ENCODE measurements at regions not wholly inside any gene's neighbourhood (a gene's known extent, or its start where the extent isn't known, plus 50 kb on each side); places are given as distances from the start of the nearest gene placed in this dataset.
A peak's percentile ranks its signal among the peaks of the same experiment; 100 is the strongest.
"Not testable (repeated sequence)": the region's sequence is repeated elsewhere in the genome, so short reads cannot be mapped to it uniquely, and the experiment has no call there.

GRCh38 chr2:58432491-58433170 is 191.5 kb upstream of the FANCL start:
- DNase-seq = no peak

- no peak for DNase-seq
Measured at GRCh38 chr2:58429014-58429875, 188.1 kb upstream of the FANCL start.

DNA sequence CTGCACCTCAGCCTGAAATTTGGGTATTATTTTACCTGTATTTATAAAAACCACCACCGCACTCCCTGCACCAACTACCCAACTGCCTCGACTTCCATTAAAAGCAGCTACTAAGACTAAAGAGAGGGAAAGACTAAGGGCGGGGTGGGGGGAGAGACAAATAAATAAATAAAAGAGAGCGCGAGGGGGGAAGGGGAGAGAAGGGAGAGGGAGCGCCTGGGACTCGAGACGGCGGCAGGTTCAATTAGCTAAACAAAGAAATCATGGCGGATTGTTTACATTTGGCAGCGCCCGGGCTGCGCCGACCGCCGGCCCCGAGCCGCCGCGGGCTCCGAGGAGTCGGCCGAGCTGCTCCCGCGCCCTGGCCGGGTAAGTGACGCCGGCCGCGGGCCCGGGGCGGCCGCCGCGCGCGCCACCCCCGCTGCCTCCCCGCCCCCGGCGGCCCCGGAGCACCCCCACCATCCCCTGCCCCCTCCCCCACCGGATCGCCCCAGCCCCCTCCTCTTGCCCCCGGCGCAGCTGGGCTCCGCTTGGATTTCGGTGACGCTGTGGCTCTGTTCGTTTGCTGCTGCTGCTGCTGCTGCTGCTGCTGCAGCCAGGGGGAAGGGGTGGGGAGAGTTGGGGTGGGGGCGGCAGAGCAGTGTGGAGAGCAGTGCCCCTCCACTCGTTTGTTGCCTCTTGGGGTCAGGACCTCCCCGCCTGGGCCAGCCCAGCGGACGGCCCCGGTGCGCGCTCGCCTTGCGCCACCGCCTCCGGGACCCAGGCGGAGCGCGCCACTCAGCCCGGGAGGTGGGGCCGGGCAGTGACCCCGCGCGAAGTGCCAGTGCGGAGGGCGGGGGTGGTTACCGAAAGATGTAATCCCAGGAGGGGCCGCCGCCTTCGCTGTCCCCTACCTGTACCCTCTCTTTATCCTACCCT is 187.2 kb upstream of the FANCL start:
- no peak for DNase-seq

GRCh38 chr2:58427572-58428095 is 186.5 kb upstream of the FANCL start:
- DNase-seq = peak; percentile 56

DNA sequence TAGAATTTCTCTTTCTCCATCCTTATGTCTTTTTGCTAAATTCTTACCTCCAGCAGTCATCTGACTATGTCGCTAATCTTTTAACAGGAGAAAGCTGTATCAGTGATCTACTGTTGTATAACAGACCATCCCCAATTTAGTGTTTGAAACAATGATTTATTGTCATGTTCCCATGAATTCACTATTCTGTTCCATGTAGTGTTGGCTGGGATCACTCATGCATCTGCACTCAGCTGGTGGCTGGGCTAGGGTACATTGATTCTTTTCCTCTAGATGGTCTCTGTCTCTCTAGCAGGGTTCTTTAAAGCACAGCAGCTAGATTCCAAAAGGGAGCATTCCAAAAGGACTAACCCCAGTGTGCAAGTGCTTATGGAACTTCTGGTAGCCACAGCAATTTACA is 184.2 kb upstream of the FANCL start:
- DNase-seq = no peak

GRCh38 chr2:58419983-58420382 is 178.9 kb upstream of the FANCL start:
- no peak for DNase-seq

GRCh38 chr2:58416696-58417095 is 175.6 kb upstream of the FANCL start:
- DNase-seq = no peak

- no peak for DNase-seq
Measured at GRCh38 chr2:58414506-58414905, 173.4 kb upstream of the FANCL start.

DNA sequence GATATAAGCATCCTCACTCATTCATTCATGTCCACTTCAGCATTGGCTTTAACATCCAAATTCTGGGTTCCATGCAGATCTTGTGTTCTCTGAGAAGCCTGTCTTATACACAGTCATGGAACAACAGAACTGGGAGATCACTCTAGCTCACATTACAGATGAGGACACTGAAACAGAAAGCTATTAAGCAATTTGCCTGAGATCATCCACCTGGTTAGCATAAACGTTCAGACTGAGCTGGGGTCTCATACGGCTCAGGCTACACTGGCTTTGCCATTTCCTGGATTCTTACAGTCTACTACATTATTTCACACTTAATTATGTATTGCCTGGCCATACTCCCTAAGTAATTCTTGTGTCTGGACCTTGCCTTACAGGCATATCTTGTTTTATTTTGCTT is 169.4 kb upstream of the FANCL start:
- no peak for DNase-seq

GRCh38 chr2:58407487-58407886 is 166.4 kb upstream of the FANCL start:
- no peak for DNase-seq

GRCh38 chr2:58405341-58405740 is 164.2 kb upstream of the FANCL start:
- no peak for DNase-seq

GRCh38 chr2:58401936-58402335 is 160.8 kb upstream of the FANCL start:
- DNase-seq = no peak

DNA sequence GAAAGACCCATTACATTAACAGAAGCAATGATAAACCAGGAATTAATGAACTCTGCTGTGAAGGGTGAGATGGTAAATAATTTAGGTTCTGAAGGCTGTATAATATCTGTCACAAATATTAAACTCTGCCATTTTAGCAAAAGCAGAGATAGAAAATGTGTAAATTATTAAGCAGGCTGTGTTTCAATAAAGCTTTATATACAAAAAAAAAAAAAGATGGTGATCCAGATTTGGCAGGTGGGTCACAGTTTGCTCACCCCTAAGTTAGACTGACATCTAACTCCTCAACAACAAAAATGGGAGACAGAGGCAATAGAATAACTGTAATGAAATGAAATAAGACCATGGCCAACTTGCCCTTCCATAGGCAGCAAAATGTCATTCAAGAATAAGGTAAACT is 157.3 kb upstream of the FANCL start:
- no peak for DNase-seq

DNA sequence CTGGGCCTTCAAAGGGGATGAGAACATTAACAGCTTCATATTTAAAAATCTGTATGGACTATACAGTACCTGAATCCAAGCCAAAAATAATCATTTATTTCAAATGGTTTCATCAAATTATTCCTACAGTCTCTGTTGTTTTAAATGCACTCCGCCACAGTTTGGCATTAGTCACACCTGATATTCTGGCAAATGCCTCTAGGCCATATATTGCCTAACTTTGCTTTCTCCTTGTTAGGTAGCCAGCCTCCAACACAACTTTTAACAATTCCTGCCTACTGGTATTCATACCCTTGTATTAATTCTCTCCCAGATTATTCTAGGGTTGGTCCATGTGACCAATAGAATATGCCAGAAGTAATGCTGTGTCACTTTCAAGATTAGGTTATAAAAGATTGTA is 146.6 kb upstream of the FANCL start:
- no peak for DNase-seq

DNA sequence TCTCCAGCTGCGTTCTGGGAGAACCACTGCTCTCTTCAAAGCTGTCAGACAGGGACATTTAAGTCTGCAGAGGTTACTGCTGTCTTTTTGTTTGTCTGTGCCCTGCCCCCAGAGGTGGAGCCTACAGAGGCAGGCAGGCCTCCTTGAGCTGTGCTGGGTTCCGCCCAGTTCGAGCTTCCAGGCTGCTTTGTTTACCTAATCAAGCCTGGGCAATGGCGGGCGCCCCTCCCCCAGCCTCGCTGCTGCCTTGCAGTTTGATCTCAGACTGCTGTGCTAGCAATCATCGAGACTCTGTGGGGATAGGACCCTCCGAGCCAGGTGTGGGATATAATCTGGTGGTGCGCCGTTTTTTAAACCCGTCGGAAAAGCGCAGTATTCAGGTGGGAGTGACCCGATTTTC is 145.8 kb upstream of the FANCL start:
- not testable (repeated sequence) for DNase-seq

DNA sequence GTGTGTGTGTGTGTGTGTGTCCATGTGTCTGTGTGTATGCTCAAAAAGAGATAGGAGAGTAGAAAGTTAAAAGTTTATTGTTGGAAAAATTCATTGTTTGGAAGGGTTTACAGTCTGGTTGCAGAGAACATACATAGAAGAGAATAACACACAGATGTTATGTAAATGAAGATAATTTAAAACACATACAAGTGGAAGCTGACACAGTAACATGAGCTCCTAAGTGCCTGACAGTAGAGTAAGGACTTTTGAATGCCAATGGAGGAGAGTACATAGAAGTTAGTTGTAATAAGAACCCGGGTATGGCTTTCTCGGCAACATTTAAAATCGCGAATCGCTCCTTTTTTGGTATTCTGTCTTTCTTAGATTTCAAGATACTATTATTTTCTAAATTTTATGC is 137.0 kb upstream of the FANCL start:
- no peak for DNase-seq

- DNase-seq = no peak
Measured at GRCh38 chr2:58377181-58377580, 136.1 kb upstream of the FANCL start.

GRCh38 chr2:58376592-58376991 is 135.5 kb upstream of the FANCL start:
- DNase-seq = no peak

GRCh38 chr2:58369594-58369993 is 128.5 kb upstream of the FANCL start:
- DNase-seq = no peak

- DNase-seq = no peak
Measured at GRCh38 chr2:58364098-58364497, 123.0 kb upstream of the FANCL start.

DNA sequence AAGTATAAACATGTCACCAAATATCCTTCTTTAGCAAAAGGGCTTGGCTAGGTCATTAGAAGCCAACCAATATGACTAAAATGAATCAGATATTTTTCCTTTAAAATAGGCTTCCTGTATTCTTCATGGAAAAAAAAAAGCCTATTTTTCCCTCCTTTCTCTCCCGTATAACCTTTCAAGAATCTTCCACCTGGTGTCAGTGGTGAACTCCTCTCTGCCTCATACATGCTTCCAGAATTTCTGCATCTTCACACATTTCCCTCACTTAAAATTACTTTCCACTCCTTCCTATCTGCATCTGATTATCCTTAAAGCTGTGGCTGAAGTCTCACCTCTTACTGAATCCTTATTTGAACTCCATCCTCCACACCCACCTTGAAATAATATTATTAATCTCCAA is 116.9 kb upstream of the FANCL start:
- no peak for DNase-seq

GRCh38 chr2:58357521-58357920 is 116.4 kb upstream of the FANCL start:
- no peak for DNase-seq

- DNase-seq = no peak
Measured at GRCh38 chr2:58354230-58354629, 113.1 kb upstream of the FANCL start.

All from hematopoietic multipotent progenitor cell treated with erythropoietin and hydrocortisone succinate and interleukin-3 and kit ligand, for 8 days (in vitro differentiated cells).